Endothelial cell of umbilical vein (primary cell): ENCODE measurements at regions not wholly inside any gene's neighbourhood (a gene's known extent, or its start where the extent isn't known, plus 50 kb on each side); places are given as distances from the start of the nearest gene placed in this dataset.

Experiments used
- CTCF ChIP-seq, 2 donors: IDR thresholded peaks; 1 replicate in 1 of 2; 2 replicates in 1 of 2; pipeline ENCODE4 v1.5.1; 2011; ENCODE audit warnings: low read length in 2 of 2, mild to moderate bottlenecking in 2 of 2, moderate library complexity in 2 of 2, control low read depth in 1 of 2, inconsistent platforms in 1 of 2, low read depth in 1 of 2; ENCODE audit not compliant: insufficient read depth in 1 of 2; ENCODE audit errors: extremely low read depth in 1 of 2
- EZH2 ChIP-seq: IDR thresholded peaks from 2 replicates; pipeline ENCODE4 v1.6.1; 2012; ENCODE audit warnings: borderline replicate concordance, low read depth, mild to moderate bottlenecking, moderate library complexity, low read length, inconsistent platforms; ENCODE audit not compliant: severe bottlenecking
- GATA2 ChIP-seq: IDR thresholded peaks from 2 replicates; pipeline ENCODE4 v1.7.0; 2011; ENCODE audit warnings: low read depth, mild to moderate bottlenecking, moderate library complexity, mixed read lengths, low read length; ENCODE audit not compliant: insufficient read length, insufficient read depth
- JUN ChIP-seq: IDR thresholded peaks from 2 replicates; pipeline ENCODE4 v1.6.1; 2011; ENCODE audit warnings: borderline replicate concordance, low read depth; ENCODE audit not compliant: insufficient read length, insufficient read depth
- MAX ChIP-seq: IDR thresholded peaks from 2 replicates; pipeline ENCODE4 v1.6.1; 2011; ENCODE audit not compliant: insufficient read depth, insufficient read length
- MYC ChIP-seq: IDR thresholded peaks from one replicate; pipeline ENCODE4 v1.6.1; 2011; ENCODE audit warnings: mild to moderate bottlenecking, low read depth, low read length
- POLR2A ChIP-seq: IDR thresholded peaks from 2 replicates; pipeline ENCODE4 v1.6.1; 2012; ENCODE audit warnings: low read depth, mild to moderate bottlenecking, control low read depth, low read length
- POLR2AphosphoS5 ChIP-seq: IDR thresholded peaks from 2 replicates; pipeline ENCODE4 v1.6.1; 2012; ENCODE audit warnings: low read depth, mild to moderate bottlenecking, control low read depth, low read length, moderate library complexity; ENCODE audit not compliant: insufficient read depth

GRCh38 chr5:161190086-161190485 lies 338.1 kb upstream of the ATP10B start:
- no peak for TF ChIP-seq CTCF (IDR thresholded peaks at IDR 0.05; ENCODE audit: extremely low read depth in 1 of 2, insufficient read depth in 1 of 2, low read depth in 1 of 2, low read length in 2 of 2)
- no peak for TF ChIP-seq POLR2AphosphoS5
- no peak for TF ChIP-seq MAX
- no peak for TF ChIP-seq EZH2
- TF ChIP-seq POLR2A, result no peak
- TF ChIP-seq MYC, result no peak
- TF ChIP-seq JUN, result no peak
- TF ChIP-seq GATA2, result no peak
